CD4-positive, CD25-positive, alpha-beta regulatory T cell (primary cell): ENCODE measurements at regions not wholly inside any gene's neighbourhood (a gene's known extent, or its start where the extent isn't known, plus 50 kb on each side); places are given as distances from the start of the nearest gene placed in this dataset.
"Not testable (repeated sequence)": the region's sequence is repeated elsewhere in the genome, so short reads cannot be mapped to it uniquely, and the experiment has no call there.

Experiments used
- ATAC-seq, 2 donors: fragments of 150-1000 bp; cut with Tn5 transposase; one replicate each; pipeline ENCODE4 v1.10.0; 2021; ENCODE audit warnings: low read depth in 2 of 2, moderate number of reproducible peaks in 2 of 2, moderate library complexity in 1 of 2
- DNase-seq, 3 donors: peaks; one replicate each; pipeline versions ENCODE4 v3.0.0 to v3.0.0-alpha.2; 2012 to 2022; ENCODE audit warnings: mixed read lengths in 1 of 3
- H3K27ac ChIP-seq: one replicate; pipeline ENCODE4 v1.7.0; 2013; ENCODE audit warnings: mild to moderate bottlenecking, low read length; ENCODE audit not compliant: insufficient read depth, poor library complexity, severe bottlenecking
- H3K27me3 ChIP-seq: one replicate; pipeline ENCODE4 v1.7.0; 2013; ENCODE audit warnings: low read length; ENCODE audit not compliant: control insufficient read depth, insufficient read depth
- H3K36me3 ChIP-seq: one replicate; pipeline ENCODE4 v1.7.0; 2013; ENCODE audit warnings: mild to moderate bottlenecking, low read length, moderate library complexity; ENCODE audit not compliant: control insufficient read depth, insufficient read depth
- H3K4me1 ChIP-seq: 2 replicates; pipeline ENCODE4 v1.7.0; 2013; ENCODE audit warnings: mild to moderate bottlenecking, low read length; ENCODE audit not compliant: insufficient read depth, control insufficient read depth, poor library complexity, severe bottlenecking
- H3K4me3 ChIP-seq: one replicate; pipeline ENCODE4 v1.7.0; 2013; ENCODE audit warnings: low read depth, mild to moderate bottlenecking, low read length, moderate library complexity
- H3K9me3 ChIP-seq, 2 experiments: 1 replicate in 1 of 2; 2 replicates in 1 of 2; pipeline ENCODE4 v1.7.0; 2013; ENCODE audit warnings: low read length in 2 of 2, mild to moderate bottlenecking in 1 of 2, moderate library complexity in 1 of 2; ENCODE audit not compliant: control insufficient read depth in 2 of 2
- H3K27ac Mint-ChIP-seq, 3 donors: one replicate each; pipeline ENCODE4 v1.8.0; 2020 to 2022; ENCODE audit warnings: mild to moderate bottlenecking in 3 of 3, mixed read lengths in 3 of 3, moderate library complexity in 2 of 3
- H3K27me3 Mint-ChIP-seq: one replicate; pipeline ENCODE4 v1.8.0; 2022; ENCODE audit warnings: mild to moderate bottlenecking, mixed read lengths
- H3K36me3 Mint-ChIP-seq: one replicate; pipeline ENCODE4 v1.8.0; 2020; ENCODE audit warnings: mixed read lengths
- H3K4me1 Mint-ChIP-seq, 4 donors: one replicate each; pipeline ENCODE4 v1.8.0; 2020 to 2022; ENCODE audit warnings: mixed read lengths in 4 of 4, mild to moderate bottlenecking in 1 of 4
- H3K4me3 Mint-ChIP-seq, 4 donors: one replicate each; pipeline ENCODE4 v1.8.0; 2020 to 2022; ENCODE audit warnings: mild to moderate bottlenecking in 4 of 4, mixed read lengths in 4 of 4, moderate library complexity in 3 of 4
- H3K9me3 Mint-ChIP-seq, 7 donors: one replicate each; pipeline ENCODE4 v1.8.0; 2020 to 2022; ENCODE audit warnings: mixed read lengths in 7 of 7, mild to moderate bottlenecking in 3 of 7, moderate library complexity in 2 of 7

DNA sequence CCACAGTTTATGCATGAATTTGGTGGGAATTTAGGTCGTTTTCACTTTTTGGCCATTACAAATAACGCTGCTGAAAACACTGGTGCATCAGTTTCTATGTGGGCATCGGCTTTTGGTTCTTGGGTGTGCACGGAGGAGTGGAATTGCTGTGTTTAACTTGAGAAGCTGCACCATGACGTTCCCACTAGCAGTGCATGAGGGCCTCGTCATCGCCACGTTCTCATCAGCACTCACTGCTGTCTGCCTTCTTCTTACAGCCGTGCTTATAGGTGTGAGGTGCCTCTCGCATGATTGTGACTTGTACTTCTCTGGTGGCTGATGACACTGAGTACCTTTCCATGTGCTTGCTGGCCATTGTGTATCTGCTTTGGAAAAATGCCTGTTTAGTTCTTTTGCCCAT is 204.4 kb downstream of the BANP start:
- not testable (repeated sequence) for H3K4me3 Mint-ChIP-seq, H3K27me3 ChIP-seq, ATAC-seq, H3K4me1 ChIP-seq, H3K36me3 ChIP-seq, H3K4me3 ChIP-seq, DNase-seq, H3K9me3 ChIP-seq, H3K27me3 Mint-ChIP-seq, H3K4me1 Mint-ChIP-seq, H3K27ac Mint-ChIP-seq, H3K36me3 Mint-ChIP-seq, H3K9me3 Mint-ChIP-seq, H3K27ac ChIP-seq

DNA sequence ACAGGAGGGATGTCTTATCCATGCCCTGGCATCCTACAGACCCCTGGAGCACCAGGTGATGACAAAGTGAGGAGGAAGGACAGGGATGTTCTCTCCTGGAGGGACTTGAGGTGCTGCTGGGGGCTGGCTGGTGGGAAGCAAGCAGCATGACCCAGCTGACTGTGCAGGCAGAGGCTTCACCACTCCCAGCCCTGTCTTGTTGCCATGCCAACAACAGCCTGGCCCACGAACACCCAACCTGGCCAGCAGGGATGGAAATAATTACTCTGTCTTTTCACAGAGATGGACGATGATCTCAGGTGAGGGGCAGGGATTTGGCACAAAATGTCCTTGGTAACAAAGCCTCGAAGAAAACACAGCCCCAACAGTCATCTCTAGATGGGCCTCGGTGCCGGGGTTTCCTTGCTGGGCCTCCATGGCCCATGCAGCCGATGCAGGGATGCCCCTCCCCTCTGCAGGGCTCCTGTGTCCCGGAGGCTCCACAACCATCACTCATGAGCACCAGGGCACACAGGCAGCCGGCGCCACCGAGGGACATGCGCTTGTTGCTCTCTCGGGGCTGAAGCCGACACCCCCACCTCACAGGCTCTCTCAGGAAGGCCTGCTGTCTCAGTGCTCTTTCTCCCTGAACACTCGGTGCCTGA is 205.5 kb downstream of the BANP start:
- not testable (repeated sequence) for H3K27ac ChIP-seq, H3K36me3 Mint-ChIP-seq, H3K9me3 ChIP-seq, ATAC-seq, H3K36me3 ChIP-seq, H3K4me1 Mint-ChIP-seq, H3K4me3 ChIP-seq, H3K4me1 ChIP-seq, H3K9me3 Mint-ChIP-seq, H3K4me3 Mint-ChIP-seq, H3K27me3 Mint-ChIP-seq, DNase-seq, H3K27ac Mint-ChIP-seq, H3K27me3 ChIP-seq

DNA sequence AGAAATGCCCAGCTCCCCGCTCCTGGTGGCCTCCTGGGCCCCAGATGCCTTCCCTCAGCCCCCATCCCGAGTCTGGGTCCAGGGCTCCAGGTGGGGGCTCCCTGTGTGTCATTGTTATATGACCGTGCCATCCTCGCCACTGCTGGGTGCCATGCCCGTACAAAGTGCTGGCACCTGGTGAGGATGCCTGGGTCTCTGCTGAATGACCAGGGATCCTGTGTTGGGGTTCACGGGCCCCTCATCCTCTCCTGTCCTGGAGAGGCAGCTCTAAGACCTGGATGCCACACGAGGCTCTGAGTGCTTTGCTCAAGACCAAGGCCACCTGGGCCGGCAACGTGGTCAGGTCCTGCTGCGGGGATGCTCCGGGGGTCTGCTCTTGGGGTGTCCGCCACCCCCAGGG is 206.5 kb downstream of the BANP start:
- not testable (repeated sequence) for DNase-seq, H3K4me1 ChIP-seq, H3K27me3 Mint-ChIP-seq, H3K27ac ChIP-seq, H3K36me3 ChIP-seq, H3K9me3 Mint-ChIP-seq, H3K4me3 ChIP-seq, H3K9me3 ChIP-seq, ATAC-seq, H3K27me3 ChIP-seq, H3K4me3 Mint-ChIP-seq, H3K4me1 Mint-ChIP-seq, H3K36me3 Mint-ChIP-seq, H3K27ac Mint-ChIP-seq

DNA sequence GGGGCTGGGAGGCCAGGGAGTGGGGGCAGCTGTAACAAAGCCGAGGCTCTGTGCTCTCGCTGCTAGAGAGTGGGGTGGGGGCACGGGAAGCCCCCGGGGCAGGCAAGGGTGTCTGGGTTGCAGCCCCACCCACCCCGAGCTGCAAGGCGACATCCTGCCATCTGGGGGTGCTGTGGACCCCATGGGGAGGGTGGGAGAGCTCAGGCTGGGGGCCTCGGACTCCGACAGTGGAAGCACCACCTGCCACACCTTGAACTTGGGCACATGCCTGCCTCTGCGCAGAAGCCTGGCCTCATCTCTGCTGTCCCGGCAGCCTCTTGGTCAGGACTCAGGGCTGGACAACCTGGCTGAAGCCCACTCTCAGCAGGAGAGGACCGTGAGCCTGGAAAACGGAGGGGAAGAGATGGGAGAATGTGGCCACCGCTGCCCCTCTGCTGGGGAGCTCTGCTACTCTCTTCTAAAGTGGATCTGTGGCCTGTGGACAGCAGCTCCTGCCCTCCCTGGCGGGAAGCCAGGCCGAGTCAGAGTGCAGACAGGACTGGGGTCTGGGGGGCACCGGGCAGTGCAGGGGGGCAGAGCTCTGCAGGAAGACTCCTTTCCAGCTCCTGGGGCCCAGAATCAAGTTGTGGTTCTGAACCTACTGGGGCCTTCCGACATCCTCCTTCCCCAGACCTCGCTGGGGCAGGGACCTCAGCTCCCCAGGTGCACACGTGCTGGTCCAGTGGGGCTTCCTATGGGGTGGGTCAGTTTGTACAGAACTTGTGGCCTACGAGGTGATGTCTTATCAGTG is 207.2 kb downstream of the BANP start:
- not testable (repeated sequence) for H3K4me1 Mint-ChIP-seq, H3K36me3 Mint-ChIP-seq, ATAC-seq, H3K4me3 Mint-ChIP-seq, H3K4me3 ChIP-seq, H3K27me3 ChIP-seq, DNase-seq, H3K9me3 ChIP-seq, H3K9me3 Mint-ChIP-seq, H3K36me3 ChIP-seq, H3K27ac ChIP-seq, H3K4me1 ChIP-seq
- Mint-ChIP-seq H3K27me3 (peaks cover 12% of the 10 kb centered on the region), H3K27ac (peak overlapping the region in 1 of 3 donors; percentile 56)

DNA sequence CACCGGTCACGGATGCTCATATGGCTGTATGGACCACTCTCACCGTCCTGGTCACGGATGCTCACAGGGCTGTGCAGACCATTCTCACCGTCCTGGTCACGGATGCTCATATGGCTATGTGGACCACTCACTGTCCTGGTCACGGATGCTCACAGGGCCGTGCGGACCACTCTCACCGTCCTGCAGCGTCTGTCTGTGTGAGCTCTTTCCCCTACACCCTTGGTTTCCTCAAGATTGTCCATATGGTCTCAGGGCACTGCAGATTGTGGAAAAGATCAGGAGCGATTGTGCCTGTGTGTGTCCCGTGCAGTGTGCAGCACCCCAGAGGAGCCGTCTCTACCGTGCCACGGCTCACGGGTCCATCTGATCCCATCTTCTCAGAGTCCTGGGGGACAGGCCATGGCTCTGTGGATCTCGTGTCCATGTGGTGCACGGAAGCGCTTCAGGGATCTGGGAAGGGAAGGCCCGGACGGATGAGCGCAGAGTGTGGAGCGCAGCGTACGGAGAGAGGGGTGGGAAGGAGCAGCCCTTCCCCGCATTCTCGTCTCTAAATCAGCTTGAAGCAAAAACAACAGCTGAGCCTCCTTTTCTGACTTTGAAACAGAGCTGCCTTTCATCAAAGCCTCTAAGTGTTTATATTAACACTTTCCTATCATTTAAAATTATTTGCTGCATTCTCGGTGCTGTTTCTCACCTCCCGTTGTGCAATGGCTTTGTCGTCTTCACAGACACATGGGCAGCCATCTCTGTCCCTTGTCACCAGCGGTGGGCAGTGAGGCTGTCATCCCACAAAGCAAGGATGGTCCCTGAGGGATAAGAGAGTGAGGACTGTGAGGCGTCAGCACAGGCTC is 208.0 kb downstream of the BANP start:
- H3K9me3 ChIP-seq, H3K4me1 Mint-ChIP-seq, H3K27ac ChIP-seq, H3K36me3 ChIP-seq, H3K4me3 Mint-ChIP-seq, H3K4me3 ChIP-seq, H3K9me3 Mint-ChIP-seq, H3K36me3 Mint-ChIP-seq, DNase-seq, H3K27me3 ChIP-seq, ATAC-seq, H3K4me1 ChIP-seq: not testable (repeated sequence)
- peak overlapping the region in 1 of 3 donors; percentile 56 for H3K27ac Mint-ChIP-seq
- H3K27me3 Mint-ChIP-seq: peaks cover 13% of the 10 kb centered on the region

DNA sequence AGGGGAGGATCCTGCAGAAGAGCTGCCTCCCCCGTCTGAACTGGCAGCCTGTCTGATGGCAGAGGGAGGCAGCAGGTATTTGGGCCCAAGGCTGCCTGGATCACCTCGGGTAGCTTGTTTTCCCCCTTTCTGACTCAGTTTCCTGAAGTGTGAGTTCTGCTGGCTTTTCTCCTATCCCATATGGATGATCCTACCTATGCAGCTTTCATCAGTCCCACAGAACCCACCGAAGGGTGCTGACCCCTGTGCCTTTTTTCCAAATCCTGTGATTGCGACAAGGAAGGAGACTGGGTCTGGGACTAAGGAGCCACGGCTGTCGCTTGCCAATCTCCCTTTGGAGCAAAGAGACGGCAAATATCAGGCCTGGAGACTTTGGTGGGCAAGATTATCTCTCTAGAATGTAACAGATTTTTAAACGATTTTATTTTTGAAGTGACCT is 208.7 kb downstream of the BANP start:
- H3K4me3 ChIP-seq, ATAC-seq, H3K27ac Mint-ChIP-seq, H3K4me3 Mint-ChIP-seq, H3K27ac ChIP-seq, DNase-seq, H3K9me3 ChIP-seq, H3K4me1 Mint-ChIP-seq, H3K4me1 ChIP-seq, H3K36me3 ChIP-seq, H3K36me3 Mint-ChIP-seq, H3K9me3 Mint-ChIP-seq, H3K27me3 ChIP-seq: not testable (repeated sequence)
- peaks cover 13% of the 10 kb centered on the region for H3K27me3 Mint-ChIP-seq

DNA sequence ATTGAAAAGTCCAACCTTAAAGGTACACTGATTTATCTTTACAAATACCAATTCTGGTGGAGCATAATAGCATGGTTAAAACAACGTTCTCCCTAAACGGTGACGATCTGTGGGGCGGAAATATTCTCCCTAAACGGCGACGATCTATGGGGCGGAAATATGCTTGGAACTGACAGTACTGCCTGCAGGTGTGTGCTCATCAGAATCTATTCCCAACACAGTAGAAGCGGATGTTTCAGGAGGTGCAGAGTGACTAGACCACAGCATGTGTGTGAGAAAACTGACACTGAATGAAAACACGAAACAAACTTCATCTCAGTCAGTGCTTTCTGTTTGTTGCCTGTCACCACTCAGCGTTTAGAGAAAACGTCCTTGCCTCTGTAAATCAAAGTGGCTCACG is 210.0 kb downstream of the BANP start:
- not testable (repeated sequence) for H3K27ac ChIP-seq, H3K4me3 ChIP-seq
- peaks cover 13% of the 10 kb centered on the region for H3K27me3 Mint-ChIP-seq

More for the DNA sequence above, 210.0 kb downstream of the BANP start:
- H3K9me3 Mint-ChIP-seq, H3K36me3 Mint-ChIP-seq, H3K4me1 ChIP-seq, H3K27ac Mint-ChIP-seq, DNase-seq, H3K36me3 ChIP-seq, H3K4me3 Mint-ChIP-seq, H3K27me3 ChIP-seq, H3K9me3 ChIP-seq, ATAC-seq, H3K4me1 Mint-ChIP-seq: not testable (repeated sequence)
